ENCODE measurements at regions not wholly inside any gene's neighbourhood (a gene's known extent, or its start where the extent isn't known, plus 50 kb on each side); places are given as distances from the start of the nearest gene placed in this dataset.
"Not testable (repeated sequence)": the region's sequence is repeated elsewhere in the genome, so short reads cannot be mapped to it uniquely, and the experiment has no call there.

DNA sequence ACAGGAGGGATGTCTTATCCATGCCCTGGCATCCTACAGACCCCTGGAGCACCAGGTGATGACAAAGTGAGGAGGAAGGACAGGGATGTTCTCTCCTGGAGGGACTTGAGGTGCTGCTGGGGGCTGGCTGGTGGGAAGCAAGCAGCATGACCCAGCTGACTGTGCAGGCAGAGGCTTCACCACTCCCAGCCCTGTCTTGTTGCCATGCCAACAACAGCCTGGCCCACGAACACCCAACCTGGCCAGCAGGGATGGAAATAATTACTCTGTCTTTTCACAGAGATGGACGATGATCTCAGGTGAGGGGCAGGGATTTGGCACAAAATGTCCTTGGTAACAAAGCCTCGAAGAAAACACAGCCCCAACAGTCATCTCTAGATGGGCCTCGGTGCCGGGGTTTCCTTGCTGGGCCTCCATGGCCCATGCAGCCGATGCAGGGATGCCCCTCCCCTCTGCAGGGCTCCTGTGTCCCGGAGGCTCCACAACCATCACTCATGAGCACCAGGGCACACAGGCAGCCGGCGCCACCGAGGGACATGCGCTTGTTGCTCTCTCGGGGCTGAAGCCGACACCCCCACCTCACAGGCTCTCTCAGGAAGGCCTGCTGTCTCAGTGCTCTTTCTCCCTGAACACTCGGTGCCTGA lies 205.5 kb downstream of the BANP start:
- H3K79me2 ChIP-seq (ENCODE audit: insufficient read depth, low read length); H3K9ac ChIP-seq (ENCODE audit: low read length); H3F3A ChIP-seq (ENCODE audit: insufficient read depth, low read length): not testable (repeated sequence)

DNA sequence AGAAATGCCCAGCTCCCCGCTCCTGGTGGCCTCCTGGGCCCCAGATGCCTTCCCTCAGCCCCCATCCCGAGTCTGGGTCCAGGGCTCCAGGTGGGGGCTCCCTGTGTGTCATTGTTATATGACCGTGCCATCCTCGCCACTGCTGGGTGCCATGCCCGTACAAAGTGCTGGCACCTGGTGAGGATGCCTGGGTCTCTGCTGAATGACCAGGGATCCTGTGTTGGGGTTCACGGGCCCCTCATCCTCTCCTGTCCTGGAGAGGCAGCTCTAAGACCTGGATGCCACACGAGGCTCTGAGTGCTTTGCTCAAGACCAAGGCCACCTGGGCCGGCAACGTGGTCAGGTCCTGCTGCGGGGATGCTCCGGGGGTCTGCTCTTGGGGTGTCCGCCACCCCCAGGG lies 206.5 kb downstream of the BANP start:
- H3K4me3 ChIP-seq (ENCODE audit: low read depth, low read length, poor library complexity, severe bottlenecking); H3F3A ChIP-seq (ENCODE audit: insufficient read depth, low read length); H3K4me2 ChIP-seq (ENCODE audit: low read length); H3K27me3 ChIP-seq (ENCODE audit: insufficient read depth, low read length); H3K9ac ChIP-seq (ENCODE audit: low read length); H3K9me2 ChIP-seq (ENCODE audit: low read depth, low read length); H4K20me1 ChIP-seq (ENCODE audit: insufficient read depth, low read length); H3K27ac ChIP-seq (ENCODE audit: low read depth, low read length, poor library complexity, severe bottlenecking); H3K36me3 ChIP-seq (ENCODE audit: insufficient read depth, low read length); H3K4me1 ChIP-seq (ENCODE audit: insufficient read depth, low read length, severe bottlenecking); H3K79me2 ChIP-seq (ENCODE audit: insufficient read depth, low read length); H3K9me3 ChIP-seq (ENCODE audit: low read length); H2AFZ ChIP-seq (ENCODE audit: low read length): not testable (repeated sequence)

More for the DNA sequence above, 205.5 kb downstream of the BANP start:
- not testable (repeated sequence) for H4K20me1 ChIP-seq (ENCODE audit: insufficient read depth, low read length); H3K36me3 ChIP-seq (ENCODE audit: insufficient read depth, low read length); H2AFZ ChIP-seq (ENCODE audit: low read length); H3K4me2 ChIP-seq (ENCODE audit: low read length); H3K4me1 ChIP-seq (ENCODE audit: insufficient read depth, low read length, severe bottlenecking); H3K27ac ChIP-seq (ENCODE audit: low read depth, low read length, poor library complexity, severe bottlenecking); H3K9me3 ChIP-seq (ENCODE audit: low read length); H3K4me3 ChIP-seq (ENCODE audit: low read depth, low read length, poor library complexity, severe bottlenecking); H3K9me2 ChIP-seq (ENCODE audit: low read depth, low read length); H3K27me3 ChIP-seq (ENCODE audit: insufficient read depth, low read length)

DNA sequence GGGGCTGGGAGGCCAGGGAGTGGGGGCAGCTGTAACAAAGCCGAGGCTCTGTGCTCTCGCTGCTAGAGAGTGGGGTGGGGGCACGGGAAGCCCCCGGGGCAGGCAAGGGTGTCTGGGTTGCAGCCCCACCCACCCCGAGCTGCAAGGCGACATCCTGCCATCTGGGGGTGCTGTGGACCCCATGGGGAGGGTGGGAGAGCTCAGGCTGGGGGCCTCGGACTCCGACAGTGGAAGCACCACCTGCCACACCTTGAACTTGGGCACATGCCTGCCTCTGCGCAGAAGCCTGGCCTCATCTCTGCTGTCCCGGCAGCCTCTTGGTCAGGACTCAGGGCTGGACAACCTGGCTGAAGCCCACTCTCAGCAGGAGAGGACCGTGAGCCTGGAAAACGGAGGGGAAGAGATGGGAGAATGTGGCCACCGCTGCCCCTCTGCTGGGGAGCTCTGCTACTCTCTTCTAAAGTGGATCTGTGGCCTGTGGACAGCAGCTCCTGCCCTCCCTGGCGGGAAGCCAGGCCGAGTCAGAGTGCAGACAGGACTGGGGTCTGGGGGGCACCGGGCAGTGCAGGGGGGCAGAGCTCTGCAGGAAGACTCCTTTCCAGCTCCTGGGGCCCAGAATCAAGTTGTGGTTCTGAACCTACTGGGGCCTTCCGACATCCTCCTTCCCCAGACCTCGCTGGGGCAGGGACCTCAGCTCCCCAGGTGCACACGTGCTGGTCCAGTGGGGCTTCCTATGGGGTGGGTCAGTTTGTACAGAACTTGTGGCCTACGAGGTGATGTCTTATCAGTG lies 207.2 kb downstream of the BANP start:
- not testable (repeated sequence) for H3K4me3 ChIP-seq (ENCODE audit: low read depth, low read length, poor library complexity, severe bottlenecking); H3K79me2 ChIP-seq (ENCODE audit: insufficient read depth, low read length)

GRCh38 chr16:88159046-88159896 lies 208.0 kb downstream of the BANP start:
- H3K27me3 ChIP-seq (ENCODE audit: insufficient read depth, low read length); H3K79me2 ChIP-seq (ENCODE audit: insufficient read depth, low read length); H2AFZ ChIP-seq (ENCODE audit: low read length); H3K9ac ChIP-seq (ENCODE audit: low read length); H3K27ac ChIP-seq (ENCODE audit: low read depth, low read length, poor library complexity, severe bottlenecking); H3K9me3 ChIP-seq (ENCODE audit: low read length); H3K4me2 ChIP-seq (ENCODE audit: low read length); H4K20me1 ChIP-seq (ENCODE audit: insufficient read depth, low read length); H3F3A ChIP-seq (ENCODE audit: insufficient read depth, low read length); H3K9me2 ChIP-seq (ENCODE audit: low read depth, low read length); H3K4me3 ChIP-seq (ENCODE audit: low read depth, low read length, poor library complexity, severe bottlenecking); H3K4me1 ChIP-seq (ENCODE audit: insufficient read depth, low read length, severe bottlenecking); H3K36me3 ChIP-seq (ENCODE audit: insufficient read depth, low read length): not testable (repeated sequence)

More for the DNA sequence above, 207.2 kb downstream of the BANP start:
- not testable (repeated sequence) for H3K27ac ChIP-seq (ENCODE audit: low read depth, low read length, poor library complexity, severe bottlenecking); H3K4me2 ChIP-seq (ENCODE audit: low read length); H3F3A ChIP-seq (ENCODE audit: insufficient read depth, low read length); H4K20me1 ChIP-seq (ENCODE audit: insufficient read depth, low read length); H2AFZ ChIP-seq (ENCODE audit: low read length); H3K36me3 ChIP-seq (ENCODE audit: insufficient read depth, low read length); H3K4me1 ChIP-seq (ENCODE audit: insufficient read depth, low read length, severe bottlenecking); H3K9me2 ChIP-seq (ENCODE audit: low read depth, low read length); H3K9me3 ChIP-seq (ENCODE audit: low read length); H3K9ac ChIP-seq (ENCODE audit: low read length); H3K27me3 ChIP-seq (ENCODE audit: insufficient read depth, low read length)

GRCh38 chr16:88159897-88160335 lies 208.7 kb downstream of the BANP start:
- not testable (repeated sequence) for H3K9ac ChIP-seq (ENCODE audit: low read length); H3K4me3 ChIP-seq (ENCODE audit: low read depth, low read length, poor library complexity, severe bottlenecking); H3K27me3 ChIP-seq (ENCODE audit: insufficient read depth, low read length); H3K4me1 ChIP-seq (ENCODE audit: insufficient read depth, low read length, severe bottlenecking); H3K36me3 ChIP-seq (ENCODE audit: insufficient read depth, low read length); H3K27ac ChIP-seq (ENCODE audit: low read depth, low read length, poor library complexity, severe bottlenecking); H3F3A ChIP-seq (ENCODE audit: insufficient read depth, low read length); H3K9me3 ChIP-seq (ENCODE audit: low read length); H3K4me2 ChIP-seq (ENCODE audit: low read length); H4K20me1 ChIP-seq (ENCODE audit: insufficient read depth, low read length); H3K79me2 ChIP-seq (ENCODE audit: insufficient read depth, low read length); H3K9me2 ChIP-seq (ENCODE audit: low read depth, low read length); H2AFZ ChIP-seq (ENCODE audit: low read length)

- not testable (repeated sequence) for H4K20me1 ChIP-seq (ENCODE audit: insufficient read depth, low read length); H3K4me3 ChIP-seq (ENCODE audit: low read depth, low read length, poor library complexity, severe bottlenecking); H3F3A ChIP-seq (ENCODE audit: insufficient read depth, low read length); H3K9me2 ChIP-seq (ENCODE audit: low read depth, low read length); H3K36me3 ChIP-seq (ENCODE audit: insufficient read depth, low read length); H3K27me3 ChIP-seq (ENCODE audit: insufficient read depth, low read length); H3K9me3 ChIP-seq (ENCODE audit: low read length); H3K9ac ChIP-seq (ENCODE audit: low read length); H3K4me2 ChIP-seq (ENCODE audit: low read length); H2AFZ ChIP-seq (ENCODE audit: low read length); H3K4me1 ChIP-seq (ENCODE audit: insufficient read depth, low read length, severe bottlenecking); H3K79me2 ChIP-seq (ENCODE audit: insufficient read depth, low read length); H3K27ac ChIP-seq (ENCODE audit: low read depth, low read length, poor library complexity, severe bottlenecking)
Observed at GRCh38 chr16:88161191-88161590, 210.0 kb downstream of the BANP start.

- H3K36me3 ChIP-seq (ENCODE audit: insufficient read depth, low read length); H3K4me2 ChIP-seq (ENCODE audit: low read length); H3K79me2 ChIP-seq (ENCODE audit: insufficient read depth, low read length); H2AFZ ChIP-seq (ENCODE audit: low read length); H3K27me3 ChIP-seq (ENCODE audit: insufficient read depth, low read length); H3K4me1 ChIP-seq (ENCODE audit: insufficient read depth, low read length, severe bottlenecking); H3K4me3 ChIP-seq (ENCODE audit: low read depth, low read length, poor library complexity, severe bottlenecking); H3K9ac ChIP-seq (ENCODE audit: low read length); H3K9me2 ChIP-seq (ENCODE audit: low read depth, low read length); H3K9me3 ChIP-seq (ENCODE audit: low read length); H4K20me1 ChIP-seq (ENCODE audit: insufficient read depth, low read length); H3F3A ChIP-seq (ENCODE audit: insufficient read depth, low read length); H3K27ac ChIP-seq (ENCODE audit: low read depth, low read length, poor library complexity, severe bottlenecking): not testable (repeated sequence)
Observed at GRCh38 chr16:88161623-88162275, 210.5 kb downstream of the BANP start.

Measured in OCI-LY1 (cell line).